Breast epithelium (tissue), 3 donors: ENCODE measurements at regions not wholly inside any gene's neighbourhood (a gene's known extent, or its start where the extent isn't known, plus 50 kb on each side); places are given as distances from the start of the nearest gene placed in this dataset.

Experiments
- CTCF ChIP-seq, 3 donors: fragments of 450-650 bp; IDR thresholded peaks; one replicate each; pipeline ENCODE4 v1.5.1; 2016 to 2017; ENCODE audit warnings: antibody characterized with exemption in 3 of 3, mild to moderate bottlenecking in 3 of 3, moderate library complexity in 3 of 3
- POLR2A ChIP-seq: fragments of 450-650 bp; IDR thresholded peaks from one replicate; pipeline ENCODE4 v1.6.1; 2016; ENCODE audit warnings: antibody characterized with exemption, mild to moderate bottlenecking, moderate library complexity
- POLR2AphosphoS5 ChIP-seq, 3 donors: sonication (generic); formaldehyde crosslinking; IDR thresholded peaks; one replicate each; pipeline ENCODE4 v1.6.1; 2017; ENCODE audit warnings: antibody characterized with exemption in 3 of 3

- TF ChIP-seq CTCF (IDR thresholded peaks at IDR 0.05) (no peak), POLR2AphosphoS5 (IDR thresholded peaks at IDR 0.05) (no peak), POLR2A (no peak)
Measured at GRCh38 chr9:95608341-95608740, 91.6 kb upstream of the PTCH1 start.
